Epithelial cell of prostate (primary cell): ENCODE measurements at regions not wholly inside any gene's neighbourhood (a gene's known extent, or its start where the extent isn't known, plus 50 kb on each side); places are given as distances from the start of the nearest gene placed in this dataset.
"Not testable (repeated sequence)": the region's sequence is repeated elsewhere in the genome, so short reads cannot be mapped to it uniquely, and the experiment has no call there.

Source experiments
- DNase-seq: peaks from one replicate; pipeline ENCODE4 v3.0.0-alpha.2; 2011; ENCODE audit warnings: low read depth, low spot score
- H3K27ac ChIP-seq: fragments of 450-650 bp; 2 replicates; pipeline ENCODE4 v1.5.1; 2017; ENCODE audit warnings: mild to moderate bottlenecking

GRCh38 chr22:48637231-48637630 is 1190.4 kb downstream of the BRD1 start:
- H3K27ac ChIP-seq, result no peak overlapping the region
- DNase-seq, result no peak

GRCh38 chr22:48636746-48637145 is 1190.9 kb downstream of the BRD1 start:
- no peak overlapping the region for H3K27ac ChIP-seq
- no peak for DNase-seq

DNA sequence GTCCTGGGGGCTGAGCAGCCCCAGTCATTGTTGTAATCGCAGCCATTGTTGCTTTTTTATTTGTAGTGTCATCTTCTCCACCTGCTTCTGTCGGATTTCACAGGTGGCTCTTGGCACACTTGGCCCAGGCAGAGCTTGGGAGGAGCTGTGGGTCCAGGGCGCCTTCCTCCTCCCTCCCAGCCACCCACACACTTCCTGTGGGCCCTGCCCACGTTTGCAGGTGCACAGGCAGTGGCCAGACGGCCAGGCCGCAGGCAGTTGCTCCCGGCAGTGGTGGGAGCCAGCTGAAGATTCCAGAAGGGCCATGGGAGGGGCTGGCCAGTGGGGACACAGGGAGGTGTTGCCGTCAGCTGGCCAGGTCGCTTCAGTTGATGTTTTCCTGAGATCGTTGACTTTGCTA is 1191.9 kb downstream of the BRD1 start:
- no peak for DNase-seq
- H3K27ac ChIP-seq, result no peak overlapping the region

DNA sequence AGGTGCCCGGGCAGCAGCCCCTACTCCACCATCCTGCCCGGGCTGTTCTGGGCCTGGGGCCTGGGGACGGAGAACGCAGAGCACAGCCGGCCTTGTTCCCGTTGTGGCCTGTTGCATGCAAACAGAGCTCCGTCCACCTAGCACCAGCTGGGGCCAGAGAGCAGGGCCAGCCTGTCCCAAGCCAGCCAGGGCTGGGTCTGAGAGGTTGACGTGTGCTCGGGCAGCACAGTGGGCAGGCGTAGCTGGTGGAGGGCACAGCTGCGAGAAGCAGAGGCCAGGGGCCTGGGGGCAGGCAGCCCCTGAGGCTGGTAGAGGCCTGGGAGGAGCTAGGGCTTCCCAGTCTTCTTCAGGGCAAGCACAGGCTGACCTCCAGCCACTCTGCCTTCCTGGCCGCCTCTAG is 1192.6 kb downstream of the BRD1 start:
- no peak overlapping the region for H3K27ac ChIP-seq
- DNase-seq, result no peak

DNA sequence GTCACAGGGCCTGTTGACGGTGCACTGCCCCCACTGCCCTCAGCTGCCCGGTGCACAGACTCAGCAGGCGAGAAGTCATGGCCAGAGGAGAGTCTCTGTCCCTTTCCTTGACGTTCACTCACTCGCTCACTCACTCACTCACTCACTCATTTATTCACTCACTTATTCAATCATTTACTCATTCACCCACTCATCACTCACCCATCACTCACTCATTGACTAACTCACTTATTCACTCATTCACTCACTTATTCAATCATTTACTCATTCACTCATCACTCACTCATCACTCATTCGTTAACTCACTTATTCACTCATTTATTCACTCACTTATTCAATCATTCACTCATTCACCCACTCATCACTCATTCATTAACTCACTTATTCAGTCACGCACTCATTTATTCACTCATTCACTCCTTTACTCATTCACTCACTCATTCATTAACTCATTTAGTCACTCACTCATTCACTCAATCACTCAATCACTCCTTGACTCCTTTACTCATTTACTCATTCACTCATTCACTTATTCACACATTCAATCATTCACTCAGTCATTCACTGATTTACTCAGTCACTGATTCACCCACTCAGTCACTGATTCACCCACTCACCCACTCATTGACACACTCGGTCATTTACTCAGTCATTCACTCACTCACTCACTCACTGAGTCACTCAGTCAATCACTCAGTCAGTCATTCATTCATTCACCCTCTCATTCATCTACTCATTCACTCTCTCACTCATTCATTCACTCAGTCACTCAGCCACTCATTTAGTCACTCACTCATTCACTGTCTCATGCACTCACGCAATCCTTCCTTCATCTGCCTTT is 1193.5 kb downstream of the BRD1 start:
- no peak for DNase-seq
- no peak overlapping the region for H3K27ac ChIP-seq

DNA sequence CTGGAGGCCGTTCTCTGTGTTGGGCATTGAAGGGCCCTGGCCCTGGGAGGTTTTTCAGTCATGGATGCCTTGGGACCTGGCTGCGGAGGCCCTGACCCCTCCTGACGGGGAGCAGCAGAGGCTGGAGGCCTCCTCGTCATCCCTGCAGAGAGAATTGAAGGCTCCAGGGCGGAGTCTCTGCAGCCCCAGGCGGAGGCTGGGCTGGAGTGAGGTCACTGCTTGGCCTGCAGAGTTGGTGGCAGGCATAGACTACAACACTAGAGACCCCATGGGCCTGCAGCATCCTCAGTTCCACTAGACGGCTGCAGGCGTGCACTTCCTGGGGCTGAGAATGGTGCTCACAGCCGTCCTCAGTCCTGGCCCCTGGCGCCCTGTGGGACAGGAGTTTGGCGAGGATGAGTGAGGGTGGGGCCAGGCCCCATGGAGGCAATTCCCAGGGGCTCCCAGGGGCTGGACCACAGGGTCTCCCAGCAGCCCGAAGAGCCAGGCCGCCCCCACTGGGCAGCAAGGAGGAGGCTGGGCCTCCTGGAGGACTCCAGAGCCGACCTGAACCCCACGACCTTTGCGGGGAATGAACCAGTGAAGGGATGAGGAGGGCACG is 1194.9 kb downstream of the BRD1 start:
- no peak overlapping the region for H3K27ac ChIP-seq
- no peak for DNase-seq

GRCh38 chr22:48631288-48631863 is 1196.3 kb downstream of the BRD1 start:
- no peak overlapping the region for H3K27ac ChIP-seq

GRCh38 chr22:48630848-48631247 is 1196.8 kb downstream of the BRD1 start:
- no peak for DNase-seq
- H3K27ac ChIP-seq, result no peak overlapping the region

More at GRCh38 chr22:48631288-48631863, 1196.3 kb downstream of the BRD1 start:
- DNase-seq, result no peak

DNA sequence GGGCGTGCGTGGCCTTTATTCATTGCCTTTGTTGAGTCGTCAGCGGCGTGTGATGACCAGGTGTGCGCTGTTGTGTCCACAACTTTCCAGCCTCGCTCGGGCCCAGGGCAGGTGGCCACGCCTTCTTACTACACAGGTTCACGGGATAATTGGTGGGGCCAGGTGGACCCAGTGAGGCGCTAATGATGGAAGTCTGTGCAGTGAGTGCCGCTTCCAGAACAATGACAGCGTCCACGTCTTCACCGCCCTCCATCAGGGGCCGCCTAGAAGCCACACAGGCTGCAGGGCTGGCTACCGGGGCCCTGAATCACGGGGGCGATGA is 1197.3 kb downstream of the BRD1 start:
- no peak for DNase-seq
- no peak overlapping the region for H3K27ac ChIP-seq

DNA sequence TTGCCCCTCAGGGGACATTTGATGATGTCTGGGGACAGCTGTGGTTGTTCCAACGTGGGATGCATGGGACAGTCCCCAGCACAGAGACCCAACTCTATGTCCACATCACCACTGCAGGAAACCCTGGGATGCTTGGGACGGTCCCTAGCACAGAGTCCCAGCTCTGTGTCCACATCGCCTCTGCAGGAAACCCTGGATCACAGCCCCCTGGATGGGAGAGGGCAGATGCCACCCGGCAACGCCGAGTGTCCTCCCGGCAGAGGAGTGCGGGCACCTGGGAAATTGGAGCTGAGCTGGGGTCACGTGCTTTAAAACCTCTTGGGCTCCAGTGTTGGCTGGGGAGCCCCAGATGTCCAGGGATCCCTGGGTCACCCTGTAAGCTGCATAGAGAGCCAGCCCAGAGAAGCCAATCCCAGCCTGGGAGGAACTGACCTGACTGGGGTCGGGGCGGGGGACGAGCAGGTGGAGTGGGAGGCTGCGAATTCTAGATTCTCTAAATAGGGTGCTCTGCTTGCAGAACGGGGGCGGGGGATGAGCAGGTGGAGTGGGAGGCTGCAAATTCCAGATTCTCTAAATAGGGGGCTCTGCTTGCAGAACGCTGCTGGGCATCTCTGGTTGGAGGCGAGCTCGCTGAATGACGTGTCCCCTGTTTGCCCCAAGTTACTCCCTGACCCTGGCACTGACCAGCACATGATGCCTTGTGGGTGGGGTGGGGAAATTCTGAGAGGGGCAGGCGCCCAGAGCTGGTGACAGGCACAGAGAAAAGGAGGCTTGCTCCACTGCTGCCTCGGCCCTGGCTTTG is 1197.8 kb downstream of the BRD1 start:
- DNase-seq, result no peak
- no peak overlapping the region for H3K27ac ChIP-seq

DNA sequence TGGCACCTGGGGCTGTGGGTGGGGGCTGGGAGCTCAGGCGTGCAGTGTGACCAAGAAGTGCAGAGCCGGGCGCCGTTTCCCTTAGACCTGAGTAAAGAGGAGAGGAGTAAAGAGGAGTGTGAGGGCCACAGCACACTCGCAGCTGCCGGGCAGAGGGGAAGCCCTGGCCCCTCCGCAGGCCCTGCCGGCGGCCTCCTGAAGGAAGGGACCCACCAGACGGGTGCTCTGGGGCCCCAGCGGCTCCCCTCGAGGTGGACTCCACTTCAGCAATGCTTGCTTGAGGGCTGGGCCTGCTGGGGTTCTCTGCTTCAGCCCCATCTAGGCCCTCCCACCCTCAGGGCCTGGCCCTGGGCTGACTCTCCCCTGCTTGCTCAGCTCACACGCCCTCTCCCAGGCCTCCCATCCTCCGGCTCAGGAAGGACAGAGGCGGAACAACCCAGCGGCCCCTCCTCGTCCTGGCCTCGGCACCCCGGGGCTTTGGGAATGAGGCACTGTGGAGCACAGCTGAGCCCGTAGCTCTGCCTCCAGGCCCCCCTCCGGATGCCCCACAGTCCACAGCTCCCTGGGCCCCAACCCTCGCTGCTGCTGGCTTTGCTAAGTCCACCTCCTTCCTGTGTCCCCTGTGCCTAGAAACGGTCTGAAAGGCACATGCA is 1198.7 kb downstream of the BRD1 start:
- DNase-seq, result no peak
- H3K27ac ChIP-seq, result no peak overlapping the region

- no peak overlapping the region for H3K27ac ChIP-seq
- DNase-seq, result no peak
Observed at GRCh38 chr22:48627966-48628365, 1199.7 kb downstream of the BRD1 start.

DNA sequence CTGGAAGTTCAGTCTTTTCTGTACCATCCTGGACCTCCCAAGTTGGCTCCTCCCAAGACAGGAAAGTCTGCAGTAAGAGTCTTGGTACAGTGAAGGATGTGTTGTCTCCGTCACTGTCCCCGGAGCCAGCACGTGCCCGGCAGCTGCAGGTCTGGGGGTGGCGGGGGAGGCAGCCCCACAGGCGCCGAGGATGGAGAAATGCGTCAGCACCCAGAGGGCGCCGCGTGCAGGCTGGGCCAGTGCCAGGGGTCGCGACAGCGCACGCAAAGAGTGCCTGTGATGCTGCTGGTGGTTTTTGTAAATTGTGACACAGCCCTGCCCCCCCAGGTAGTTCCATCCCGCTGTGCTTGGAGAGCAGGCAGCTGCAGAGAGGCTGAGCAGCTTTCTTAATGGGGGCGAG is 1200.5 kb downstream of the BRD1 start:
- DNase-seq, result no peak
- no peak overlapping the region for H3K27ac ChIP-seq

DNA sequence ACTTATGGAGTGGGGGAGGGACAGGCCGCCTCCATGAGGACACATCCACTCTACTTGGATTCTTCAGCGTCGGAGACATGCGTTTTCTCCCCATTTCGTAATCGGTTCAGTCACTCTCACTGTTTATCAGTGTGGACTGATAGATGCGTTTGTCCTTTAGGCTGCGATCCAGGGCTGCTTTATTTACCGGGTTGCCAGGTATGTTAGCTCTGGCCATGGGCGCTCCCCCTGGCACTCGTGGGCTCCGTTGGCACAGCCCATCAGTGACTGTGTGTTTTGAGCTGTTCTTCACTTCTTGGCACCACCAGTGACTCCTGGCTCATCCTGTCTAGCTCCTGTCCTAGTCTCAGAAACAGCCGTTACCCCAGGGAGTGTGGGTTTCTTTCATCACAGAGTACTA is 1203.3 kb downstream of the BRD1 start:
- H3K27ac ChIP-seq, result no peak overlapping the region
- DNase-seq, result no peak

GRCh38 chr22:48622891-48623545 is 1204.7 kb downstream of the BRD1 start:
- DNase-seq, result no peak
- no peak overlapping the region for H3K27ac ChIP-seq

- DNase-seq, result no peak
Observed at GRCh38 chr22:48621085-48621484, 1206.6 kb downstream of the BRD1 start.

DNA sequence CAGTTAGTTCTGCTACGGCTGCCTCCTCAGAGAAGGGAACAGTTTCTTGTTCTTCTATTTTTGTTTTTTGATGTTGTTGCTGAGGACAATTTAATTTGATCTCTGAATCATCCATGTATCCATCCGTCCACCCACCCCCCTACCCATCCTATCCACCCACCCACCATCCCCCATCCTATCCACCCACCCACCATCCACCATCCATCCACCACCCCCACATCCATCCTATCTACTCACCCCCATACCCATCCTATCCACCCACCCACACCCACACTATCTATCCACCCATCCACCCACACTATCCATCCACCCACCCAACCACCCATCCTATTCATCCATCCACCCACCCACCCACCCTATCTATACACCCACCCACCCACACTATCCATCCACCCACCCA is 1207.2 kb downstream of the BRD1 start:
- not testable (repeated sequence) for DNase-seq, H3K27ac ChIP-seq

More at GRCh38 chr22:48621085-48621484, 1206.6 kb downstream of the BRD1 start:
- no peak overlapping the region for H3K27ac ChIP-seq

- no peak for DNase-seq
Observed at GRCh38 chr22:48619721-48620120, 1208.0 kb downstream of the BRD1 start.

DNA sequence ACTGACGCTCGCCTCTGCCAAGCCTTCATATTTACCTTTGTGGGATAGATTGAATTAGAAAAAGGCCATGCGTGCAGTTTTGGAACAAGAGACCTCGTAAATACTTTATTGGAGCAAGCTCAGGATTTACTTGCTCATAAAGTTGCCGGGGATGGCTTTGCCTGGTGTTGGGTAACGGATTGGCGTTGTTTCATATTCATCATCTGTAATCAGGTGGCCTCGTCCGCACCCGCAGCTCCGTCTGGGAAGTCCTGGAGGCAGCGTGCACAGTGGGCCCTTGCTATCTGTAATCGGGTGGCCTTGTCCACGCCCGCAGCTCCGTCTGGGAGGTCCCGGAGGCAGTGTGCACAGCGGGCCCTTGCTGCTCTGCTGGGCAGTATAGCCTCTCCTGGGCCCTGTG is 1209.3 kb downstream of the BRD1 start:
- no peak overlapping the region for H3K27ac ChIP-seq
- DNase-seq, result no peak

More at GRCh38 chr22:48619721-48620120, 1208.0 kb downstream of the BRD1 start:
- no peak overlapping the region for H3K27ac ChIP-seq

DNA sequence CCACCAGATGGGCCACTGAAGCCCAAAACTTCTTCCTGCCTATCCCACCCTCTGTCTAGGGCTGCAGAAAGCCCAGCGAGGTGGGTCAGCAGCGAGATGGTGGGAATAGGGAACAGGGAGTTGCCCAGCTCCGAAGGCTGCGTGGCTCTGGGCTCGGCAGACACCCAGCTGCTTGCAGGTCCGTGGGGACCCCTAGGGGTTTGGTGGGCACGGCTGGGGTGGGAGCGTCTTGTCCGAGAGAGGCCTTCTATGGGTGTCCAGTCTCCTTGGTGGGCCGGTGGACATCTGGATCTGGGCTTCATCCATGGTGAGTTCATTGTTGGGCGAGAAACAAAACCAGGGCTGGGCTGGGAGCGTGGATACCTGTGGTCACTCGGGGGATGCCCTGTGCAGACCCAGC is 1211.0 kb downstream of the BRD1 start:
- no peak for DNase-seq

More for the DNA sequence above, 1211.0 kb downstream of the BRD1 start:
- H3K27ac ChIP-seq, result no peak overlapping the region
